ENCODE measurements at regions not wholly inside any gene's neighbourhood (a gene's known extent, or its start where the extent isn't known, plus 50 kb on each side); places are given as distances from the start of the nearest gene placed in this dataset.

GRCh38 chr4:24055623-24056022 lies 165.8 kb upstream of the PPARGC1A start:
- TF ChIP-seq, protein P1, sequence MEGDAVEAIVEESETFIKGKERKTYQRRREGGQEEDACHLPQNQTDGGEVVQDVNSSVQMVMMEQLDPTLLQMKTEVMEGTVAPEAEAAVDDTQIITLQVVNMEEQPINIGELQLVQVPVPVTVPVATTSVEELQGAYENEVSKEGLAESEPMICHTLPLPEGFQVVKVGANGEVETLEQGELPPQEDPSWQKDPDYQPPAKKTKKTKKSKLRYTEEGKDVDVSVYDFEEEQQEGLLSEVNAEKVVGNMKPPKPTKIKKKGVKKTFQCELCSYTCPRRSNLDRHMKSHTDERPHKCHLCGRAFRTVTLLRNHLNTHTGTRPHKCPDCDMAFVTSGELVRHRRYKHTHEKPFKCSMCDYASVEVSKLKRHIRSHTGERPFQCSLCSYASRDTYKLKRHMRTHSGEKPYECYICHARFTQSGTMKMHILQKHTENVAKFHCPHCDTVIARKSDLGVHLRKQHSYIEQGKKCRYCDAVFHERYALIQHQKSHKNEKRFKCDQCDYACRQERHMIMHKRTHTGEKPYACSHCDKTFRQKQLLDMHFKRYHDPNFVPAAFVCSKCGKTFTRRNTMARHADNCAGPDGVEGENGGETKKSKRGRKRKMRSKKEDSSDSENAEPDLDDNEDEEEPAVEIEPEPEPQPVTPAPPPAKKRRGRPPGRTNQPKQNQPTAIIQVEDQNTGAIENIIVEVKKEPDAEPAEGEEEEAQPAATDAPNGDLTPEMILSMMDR (conservative IDR thresholded peaks at IDR 0.05; ENCODE audit: low read length), result no peak
- TF ChIP-seq EZH2phosphoT487 (IDR thresholded peaks at IDR 0.05; ENCODE audit: borderline replicate concordance, low read depth, low read length), result no peak
